GM23338 (cell line): ENCODE measurements at regions not wholly inside any gene's neighbourhood (a gene's known extent, or its start where the extent isn't known, plus 50 kb on each side); places are given as distances from the start of the nearest gene placed in this dataset.

Source experiments
- ATAC-seq: fragments of 200-7000 bp; cut with Tn5 transposase; 3 replicates; pipeline ENCODE4 v1.9.1; 2020
- DNase-seq: peaks from one replicate; pipeline ENCODE4 v3.0.0-alpha.2; 2015; ENCODE audit warnings: low spot score
- H2AFZ ChIP-seq: fragments of 200-600 bp; sonication (generic); 2 replicates; pipeline ENCODE4 v1.8.0; 2016; ENCODE audit warnings: antibody characterized with exemption, mild to moderate bottlenecking, moderate library complexity
- H3F3A ChIP-seq: fragments of 200-600 bp; sonication (generic); replicated peaks from 2 replicates; pipeline ENCODE4 v1.8.0; 2017; ENCODE audit warnings: antibody characterized with exemption, mixed run types, low read depth
- H3K27ac ChIP-seq: fragments of 200-600 bp; sonication (generic); 2 replicates; pipeline ENCODE4 v1.6.1; 2016; ENCODE audit warnings: low read depth
- H3K27me3 ChIP-seq: fragments of 200-600 bp; sonication (generic); 2 replicates; pipeline ENCODE4 v1.8.0; 2016; ENCODE audit warnings: mild to moderate bottlenecking, mixed run types, moderate library complexity; ENCODE audit not compliant: insufficient read depth
- H3K36me3 ChIP-seq: fragments of 200-600 bp; sonication (generic); 2 replicates; pipeline ENCODE4 v1.8.0; 2016; ENCODE audit warnings: mild to moderate bottlenecking; ENCODE audit not compliant: insufficient read depth
- H3K4me1 ChIP-seq: fragments of 200-600 bp; sonication (generic); 2 replicates; pipeline ENCODE4 v1.8.0; 2016; ENCODE audit warnings: mild to moderate bottlenecking, moderate library complexity; ENCODE audit not compliant: insufficient read depth
- H3K4me2 ChIP-seq: fragments of 200-600 bp; sonication (generic); 2 replicates; pipeline ENCODE4 v1.7.1; 2017; ENCODE audit warnings: mixed run types
- H3K4me3 ChIP-seq: fragments of 200-600 bp; sonication (generic); 2 replicates; pipeline ENCODE4 v1.6.1; 2016; ENCODE audit warnings: mixed run types
- H3K79me2 ChIP-seq: fragments of 200-600 bp; sonication (generic); replicated peaks from 2 replicates; pipeline ENCODE4 v1.8.0; 2017; ENCODE audit warnings: mild to moderate bottlenecking; ENCODE audit not compliant: insufficient read depth
- H3K9me2 ChIP-seq: fragments of 200-600 bp; sonication (generic); 2 replicates; pipeline ENCODE4 v1.8.0; 2017; ENCODE audit not compliant: insufficient read depth
- H4K20me1 ChIP-seq: fragments of 200-600 bp; sonication (generic); replicated peaks from 2 replicates; pipeline ENCODE4 v1.8.0; 2017; ENCODE audit warnings: mild to moderate bottlenecking; ENCODE audit not compliant: insufficient read depth
- H3K27ac Mint-ChIP-seq: 2 replicates; pipeline ENCODE4 v1.8.0; 2020; ENCODE audit warnings: inconsistent platforms, mild to moderate bottlenecking, moderate library complexity, mixed read lengths
- H3K27me3 Mint-ChIP-seq: 3 replicates; pipeline ENCODE4 v1.8.0; 2022; ENCODE audit warnings: low read depth, mild to moderate bottlenecking, moderate library complexity, mixed read lengths, inconsistent platforms; ENCODE audit not compliant: insufficient read depth, poor library complexity
- H3K36me3 Mint-ChIP-seq: 3 replicates; pipeline ENCODE4 v1.8.0; 2021; ENCODE audit warnings: low read depth, mild to moderate bottlenecking, inconsistent platforms, moderate library complexity, mixed read lengths
- H3K4me1 Mint-ChIP-seq: 3 replicates; pipeline ENCODE4 v1.8.0; 2020; ENCODE audit warnings: mild to moderate bottlenecking, inconsistent platforms, mixed read lengths
- H3K4me3 Mint-ChIP-seq: 3 replicates; pipeline ENCODE4 v1.8.0; 2021; ENCODE audit warnings: moderate library complexity, mild to moderate bottlenecking, inconsistent platforms, mixed read lengths
- H3K9me3 Mint-ChIP-seq: 3 replicates; pipeline ENCODE4 v1.8.0; 2020; ENCODE audit warnings: moderate library complexity, mild to moderate bottlenecking, inconsistent platforms, mixed read lengths
- EZH2 ChIP-seq: fragments of 200-600 bp; sonication (generic); IDR thresholded peaks from one replicate; pipeline ENCODE4 v1.8.0; 2017; ENCODE audit warnings: antibody characterized with exemption, mild to moderate bottlenecking, low read depth; ENCODE audit not compliant: unreplicated experiment
- JUNB ChIP-seq: IDR thresholded peaks from one replicate; pipeline ENCODE4 v1.6.1; 2016; ENCODE audit warnings: antibody characterized with exemption; ENCODE audit not compliant: unreplicated experiment
- POLR2AphosphoS5 ChIP-seq: IDR thresholded peaks from 2 replicates; pipeline ENCODE4 v1.6.1; 2016; ENCODE audit warnings: antibody characterized with exemption, low read depth
- ZNF114 ChIP-seq: fragments of 250-450 bp; sonication (Bioruptor Pico); IDR thresholded peaks from 2 replicates; pipeline ENCODE4 v1.5.0; 2020; ENCODE audit warnings: mild to moderate bottlenecking, moderate library complexity
- TF ChIP-seq, protein P1 (sequence below): fragments of 250-450 bp; sonication (Bioruptor Pico); IDR thresholded peaks from 2 replicates; pipeline ENCODE4 v1.5.0; 2020; ENCODE audit warnings: mild to moderate bottlenecking, moderate library complexity
- TF ChIP-seq, protein P2 (sequence below): IDR thresholded peaks from one replicate; pipeline ENCODE4 v1.6.1; 2018; ENCODE audit warnings: antibody characterized with exemption; ENCODE audit not compliant: unreplicated experiment

DNA sequence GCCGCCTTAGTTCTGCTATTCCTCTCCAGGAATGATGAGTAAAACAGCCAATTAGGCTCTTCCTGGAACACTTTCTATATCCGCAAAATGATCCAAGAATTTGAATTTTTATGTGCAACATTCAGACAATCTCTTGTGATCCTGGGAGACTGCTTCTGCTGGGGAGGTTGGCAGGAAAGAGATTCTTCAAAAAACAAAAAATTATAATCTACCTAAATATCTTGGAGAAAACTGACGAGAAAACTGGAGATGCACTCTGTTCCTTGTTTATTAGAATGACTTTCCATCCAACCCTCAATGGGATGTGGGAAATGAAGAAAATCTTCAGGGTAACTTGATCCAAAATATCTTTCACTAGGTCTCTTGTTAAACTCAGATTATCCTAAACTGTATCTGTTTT lies 346.3 kb upstream of the UBE2E2 start (continued):
- TF ChIP-seq, protein P1, sequence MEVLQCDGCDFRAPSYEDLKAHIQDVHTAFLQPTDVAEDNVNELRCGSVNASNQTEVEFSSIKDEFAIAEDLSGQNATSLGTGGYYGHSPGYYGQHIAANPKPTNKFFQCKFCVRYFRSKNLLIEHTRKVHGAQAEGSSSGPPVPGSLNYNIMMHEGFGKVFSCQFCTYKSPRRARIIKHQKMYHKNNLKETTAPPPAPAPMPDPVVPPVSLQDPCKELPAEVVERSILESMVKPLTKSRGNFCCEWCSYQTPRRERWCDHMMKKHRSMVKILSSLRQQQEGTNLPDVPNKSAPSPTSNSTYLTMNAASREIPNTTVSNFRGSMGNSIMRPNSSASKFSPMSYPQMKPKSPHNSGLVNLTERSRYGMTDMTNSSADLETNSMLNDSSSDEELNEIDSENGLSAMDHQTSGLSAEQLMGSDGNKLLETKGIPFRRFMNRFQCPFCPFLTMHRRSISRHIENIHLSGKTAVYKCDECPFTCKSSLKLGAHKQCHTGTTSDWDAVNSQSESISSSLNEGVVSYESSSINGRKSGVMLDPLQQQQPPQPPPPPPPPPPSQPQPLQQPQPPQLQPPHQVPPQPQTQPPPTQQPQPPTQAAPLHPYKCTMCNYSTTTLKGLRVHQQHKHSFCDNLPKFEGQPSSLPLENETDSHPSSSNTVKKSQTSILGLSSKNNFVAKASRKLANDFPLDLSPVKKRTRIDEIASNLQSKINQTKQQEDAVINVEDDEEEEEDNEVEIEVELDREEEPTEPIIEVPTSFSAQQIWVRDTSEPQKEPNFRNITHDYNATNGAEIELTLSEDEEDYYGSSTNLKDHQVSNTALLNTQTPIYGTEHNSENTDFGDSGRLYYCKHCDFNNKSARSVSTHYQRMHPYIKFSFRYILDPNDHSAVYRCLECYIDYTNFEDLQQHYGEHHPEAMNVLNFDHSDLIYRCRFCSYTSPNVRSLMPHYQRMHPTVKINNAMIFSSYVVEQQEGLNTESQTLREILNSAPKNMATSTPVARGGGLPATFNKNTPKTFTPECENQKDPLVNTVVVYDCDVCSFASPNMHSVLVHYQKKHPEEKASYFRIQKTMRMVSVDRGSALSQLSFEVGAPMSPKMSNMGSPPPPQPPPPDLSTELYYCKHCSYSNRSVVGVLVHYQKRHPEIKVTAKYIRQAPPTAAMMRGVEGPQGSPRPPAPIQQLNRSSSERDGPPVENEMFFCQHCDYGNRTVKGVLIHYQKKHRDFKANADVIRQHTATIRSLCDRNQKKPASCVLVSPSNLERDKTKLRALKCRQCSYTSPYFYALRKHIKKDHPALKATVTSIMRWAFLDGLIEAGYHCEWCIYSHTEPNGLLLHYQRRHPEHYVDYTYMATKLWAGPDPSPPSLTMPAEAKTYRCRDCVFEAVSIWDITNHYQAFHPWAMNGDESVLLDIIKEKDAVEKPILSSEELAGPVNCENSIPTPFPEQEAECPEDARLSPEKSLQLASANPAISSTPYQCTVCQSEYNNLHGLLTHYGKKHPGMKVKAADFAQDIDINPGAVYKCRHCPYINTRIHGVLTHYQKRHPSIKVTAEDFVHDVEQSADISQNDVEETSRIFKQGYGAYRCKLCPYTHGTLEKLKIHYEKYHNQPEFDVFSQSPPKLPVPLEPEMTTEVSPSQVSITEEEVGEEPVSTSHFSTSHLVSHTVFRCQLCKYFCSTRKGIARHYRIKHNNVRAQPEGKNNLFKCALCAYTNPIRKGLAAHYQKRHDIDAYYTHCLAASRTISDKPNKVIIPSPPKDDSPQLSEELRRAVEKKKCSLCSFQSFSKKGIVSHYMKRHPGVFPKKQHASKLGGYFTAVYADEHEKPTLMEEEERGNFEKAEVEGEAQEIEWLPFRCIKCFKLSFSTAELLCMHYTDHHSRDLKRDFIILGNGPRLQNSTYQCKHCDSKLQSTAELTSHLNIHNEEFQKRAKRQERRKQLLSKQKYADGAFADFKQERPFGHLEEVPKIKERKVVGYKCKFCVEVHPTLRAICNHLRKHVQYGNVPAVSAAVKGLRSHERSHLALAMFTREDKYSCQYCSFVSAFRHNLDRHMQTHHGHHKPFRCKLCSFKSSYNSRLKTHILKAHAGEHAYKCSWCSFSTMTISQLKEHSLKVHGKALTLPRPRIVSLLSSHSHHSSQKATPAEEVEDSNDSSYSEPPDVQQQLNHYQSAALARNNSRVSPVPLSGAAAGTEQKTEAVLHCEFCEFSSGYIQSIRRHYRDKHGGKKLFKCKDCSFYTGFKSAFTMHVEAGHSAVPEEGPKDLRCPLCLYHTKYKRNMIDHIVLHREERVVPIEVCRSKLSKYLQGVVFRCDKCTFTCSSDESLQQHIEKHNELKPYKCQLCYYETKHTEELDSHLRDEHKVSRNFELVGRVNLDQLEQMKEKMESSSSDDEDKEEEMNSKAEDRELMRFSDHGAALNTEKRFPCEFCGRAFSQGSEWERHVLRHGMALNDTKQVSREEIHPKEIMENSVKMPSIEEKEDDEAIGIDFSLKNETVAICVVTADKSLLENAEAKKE (CRISPR knock-in tag): no peak
- TF ChIP-seq EZH2: no peak

DNA sequence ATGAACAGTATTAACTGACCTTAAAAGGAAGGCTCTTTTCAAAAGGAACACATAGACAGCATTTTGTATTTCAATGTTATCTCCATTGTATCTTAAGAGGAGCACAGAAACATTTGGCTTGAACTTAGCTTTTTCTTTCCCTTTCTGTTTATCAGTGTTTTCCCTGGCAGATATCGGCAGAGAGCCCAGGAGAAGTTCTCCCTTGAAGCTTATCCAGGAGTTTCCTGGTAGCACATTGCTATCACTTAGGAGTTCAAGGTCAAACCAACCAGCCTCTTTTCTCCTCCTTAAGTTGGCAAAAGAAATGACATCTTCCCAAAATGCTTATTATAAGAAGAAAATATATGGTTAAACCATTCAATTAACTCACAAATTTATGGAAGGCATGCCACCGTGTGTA lies 344.6 kb upstream of the UBE2E2 start:
- Mint-ChIP-seq H3K9me3 (no peaks in the 10 kb centered on the region), H3K27me3 (no peaks in the 10 kb centered on the region), H3K36me3 (no peaks in the 10 kb centered on the region), H3K4me1 (peaks cover 5% of the 10 kb centered on the region), H3K27ac (no peak overlapping the region), H3K4me3 (no peak overlapping the region)
- Histone ChIP-seq H3K9me2 (0 out of 2 replicates have a peak, but pooled peaks cover 8% of the 10 kb centered on the region), H3K4me1 (no peaks in the 10 kb centered on the region; the same call in 1 of the 2 replicates), H4K20me1 (no peaks in the 10 kb centered on the region), H3K27ac (no peak overlapping the region), H3K36me3 (no peaks in the 10 kb centered on the region), H3K79me2 (no peaks in the 10 kb centered on the region), H3K4me3 (no peak overlapping the region), H2AFZ (peak overlapping the region; percentile 25; the same call in 1 of the 2 replicates), H3K27me3 (no peaks in the 10 kb centered on the region), H3F3A (no peaks in the 10 kb centered on the region), H3K4me2 (no peak overlapping the region)
- no peak for DNase-seq
- no peak for ATAC-seq
- TF ChIP-seq, protein P1 (CRISPR knock-in tag): no peak
- no peak for TF ChIP-seq ZNF114
- TF ChIP-seq EZH2: no peak
- TF ChIP-seq POLR2AphosphoS5: no peak
- no peak for TF ChIP-seq JUNB
- TF ChIP-seq, protein P2, sequence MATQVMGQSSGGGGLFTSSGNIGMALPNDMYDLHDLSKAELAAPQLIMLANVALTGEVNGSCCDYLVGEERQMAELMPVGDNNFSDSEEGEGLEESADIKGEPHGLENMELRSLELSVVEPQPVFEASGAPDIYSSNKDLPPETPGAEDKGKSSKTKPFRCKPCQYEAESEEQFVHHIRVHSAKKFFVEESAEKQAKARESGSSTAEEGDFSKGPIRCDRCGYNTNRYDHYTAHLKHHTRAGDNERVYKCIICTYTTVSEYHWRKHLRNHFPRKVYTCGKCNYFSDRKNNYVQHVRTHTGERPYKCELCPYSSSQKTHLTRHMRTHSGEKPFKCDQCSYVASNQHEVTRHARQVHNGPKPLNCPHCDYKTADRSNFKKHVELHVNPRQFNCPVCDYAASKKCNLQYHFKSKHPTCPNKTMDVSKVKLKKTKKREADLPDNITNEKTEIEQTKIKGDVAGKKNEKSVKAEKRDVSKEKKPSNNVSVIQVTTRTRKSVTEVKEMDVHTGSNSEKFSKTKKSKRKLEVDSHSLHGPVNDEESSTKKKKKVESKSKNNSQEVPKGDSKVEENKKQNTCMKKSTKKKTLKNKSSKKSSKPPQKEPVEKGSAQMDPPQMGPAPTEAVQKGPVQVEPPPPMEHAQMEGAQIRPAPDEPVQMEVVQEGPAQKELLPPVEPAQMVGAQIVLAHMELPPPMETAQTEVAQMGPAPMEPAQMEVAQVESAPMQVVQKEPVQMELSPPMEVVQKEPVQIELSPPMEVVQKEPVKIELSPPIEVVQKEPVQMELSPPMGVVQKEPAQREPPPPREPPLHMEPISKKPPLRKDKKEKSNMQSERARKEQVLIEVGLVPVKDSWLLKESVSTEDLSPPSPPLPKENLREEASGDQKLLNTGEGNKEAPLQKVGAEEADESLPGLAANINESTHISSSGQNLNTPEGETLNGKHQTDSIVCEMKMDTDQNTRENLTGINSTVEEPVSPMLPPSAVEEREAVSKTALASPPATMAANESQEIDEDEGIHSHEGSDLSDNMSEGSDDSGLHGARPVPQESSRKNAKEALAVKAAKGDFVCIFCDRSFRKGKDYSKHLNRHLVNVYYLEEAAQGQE: no peak
